Type B pancreatic cell (in vitro differentiated cells): ENCODE measurements at regions not wholly inside any gene's neighbourhood (a gene's known extent, or its start where the extent isn't known, plus 50 kb on each side); places are given as distances from the start of the nearest gene placed in this dataset.

Experiments
- DNase-seq: peaks from one replicate; pipeline ENCODE4 v3.0.0; 2021; ENCODE audit warnings: mixed read lengths; ENCODE audit not compliant: unreplicated experiment; ENCODE audit errors: extremely low spot score
- H3K27ac Mint-ChIP-seq: 2 replicates; pipeline ENCODE4 v1.8.0; 2021; ENCODE audit warnings: mild to moderate bottlenecking, mixed read lengths
- H3K27me3 Mint-ChIP-seq: 2 replicates; pipeline ENCODE4 v1.8.0; 2021; ENCODE audit warnings: mixed read lengths
- H3K36me3 Mint-ChIP-seq: 2 replicates; pipeline ENCODE4 v1.8.0; 2021; ENCODE audit warnings: mixed read lengths
- H3K4me1 Mint-ChIP-seq: one replicate; pipeline ENCODE4 v1.8.0; 2021; ENCODE audit warnings: mixed read lengths; ENCODE audit not compliant: unreplicated experiment
- H3K4me3 Mint-ChIP-seq: 2 replicates; pipeline ENCODE4 v1.8.0; 2021; ENCODE audit warnings: mild to moderate bottlenecking, mixed read lengths
- H3K9me3 Mint-ChIP-seq: 2 replicates; pipeline ENCODE4 v1.8.0; 2021; ENCODE audit warnings: mixed read lengths
- CTCF ChIP-seq: fragments of 200-600 bp; sonication (generic); conservative IDR thresholded peaks from 2 replicates; pipeline ENCODE4 v1.5.0; 2021; ENCODE audit warnings: antibody characterized with exemption, mild to moderate bottlenecking

DNA sequence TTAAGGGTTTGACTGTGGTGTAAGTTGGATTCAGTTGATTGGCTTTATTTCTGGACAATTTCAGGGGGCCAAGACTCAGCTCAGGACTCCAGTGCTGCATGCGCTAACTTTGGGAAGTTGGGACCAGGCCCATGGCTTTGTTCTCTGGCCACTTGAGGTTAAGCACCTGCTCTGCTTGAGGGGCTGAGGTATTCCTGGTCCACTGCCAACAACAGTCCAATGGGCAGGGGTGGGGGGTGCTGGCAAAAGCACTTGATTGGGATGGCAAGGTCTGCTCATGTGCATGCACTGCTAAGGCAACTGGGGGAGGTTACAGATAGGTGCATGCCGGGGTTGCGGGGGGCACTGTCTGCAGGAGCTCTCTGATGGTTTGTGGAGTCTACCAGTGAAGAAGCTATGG, 52.6 kb upstream of the ASB17 start:
- H3K4me3 Mint-ChIP-seq, result no peak overlapping the region
- H3K9me3 Mint-ChIP-seq, result peaks cover 9% of the 10 kb centered on the region
- H3K27me3 Mint-ChIP-seq, result peaks cover 3% of the 10 kb centered on the region
- TF ChIP-seq CTCF, result no peak
- H3K4me1 Mint-ChIP-seq, result no peaks in the 10 kb centered on the region
- H3K27ac Mint-ChIP-seq, result no peak overlapping the region
- H3K36me3 Mint-ChIP-seq, result no peaks in the 10 kb centered on the region
- DNase-seq, result no peak

DNA sequence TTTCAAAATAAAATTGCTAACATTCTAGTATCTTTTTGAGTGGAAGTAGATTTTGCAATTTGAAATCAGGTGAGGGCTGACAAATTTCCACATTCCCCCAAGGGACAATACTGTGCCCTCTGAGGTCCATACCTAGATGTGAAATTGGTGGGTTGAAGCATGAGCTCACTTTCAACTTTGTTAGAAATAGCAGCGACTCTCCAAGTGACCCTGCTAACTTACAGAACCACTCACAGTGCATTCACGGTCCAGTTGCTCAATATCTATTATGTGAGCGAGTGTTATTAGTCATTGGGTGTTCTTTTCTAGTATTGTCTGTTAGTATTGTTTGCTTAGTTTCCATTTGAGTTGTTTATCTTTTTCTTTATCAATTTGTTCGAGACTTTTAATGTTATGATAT, 53.6 kb upstream of the ASB17 start:
- H3K27me3 Mint-ChIP-seq, result peaks cover 3% of the 10 kb centered on the region
- peaks cover 9% of the 10 kb centered on the region for H3K9me3 Mint-ChIP-seq
- no peaks in the 10 kb centered on the region for H3K4me1 Mint-ChIP-seq
- no peak overlapping the region for H3K4me3 Mint-ChIP-seq
- no peak for TF ChIP-seq CTCF
- no peak overlapping the region for H3K27ac Mint-ChIP-seq
- no peaks in the 10 kb centered on the region for H3K36me3 Mint-ChIP-seq
- DNase-seq, result no peak

DNA sequence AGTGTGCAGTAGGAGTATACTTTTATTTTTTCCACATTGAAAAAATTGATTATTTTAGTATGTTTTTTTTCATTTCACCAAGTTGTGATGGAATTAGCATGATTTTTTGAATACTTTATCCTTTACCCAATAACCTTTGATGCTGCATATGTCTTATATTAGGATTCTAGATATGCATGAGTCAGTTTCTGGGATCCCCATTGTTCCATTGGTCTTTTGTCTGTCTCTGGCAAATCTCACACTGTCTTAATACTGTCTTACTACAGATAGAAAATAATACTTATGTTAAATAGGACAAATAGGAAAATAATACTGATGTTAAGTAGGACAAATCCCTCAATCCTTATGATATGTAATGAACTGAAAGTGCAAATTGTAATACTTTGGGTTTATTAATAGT, 54.3 kb upstream of the ASB17 start:
- no peak overlapping the region for H3K27ac Mint-ChIP-seq
- no peak for TF ChIP-seq CTCF
- H3K36me3 Mint-ChIP-seq, result no peaks in the 10 kb centered on the region
- H3K4me1 Mint-ChIP-seq, result no peaks in the 10 kb centered on the region
- peaks cover 3% of the 10 kb centered on the region for H3K27me3 Mint-ChIP-seq
- H3K4me3 Mint-ChIP-seq, result no peak overlapping the region
- DNase-seq, result no peak
- peaks cover 9% of the 10 kb centered on the region for H3K9me3 Mint-ChIP-seq

DNA sequence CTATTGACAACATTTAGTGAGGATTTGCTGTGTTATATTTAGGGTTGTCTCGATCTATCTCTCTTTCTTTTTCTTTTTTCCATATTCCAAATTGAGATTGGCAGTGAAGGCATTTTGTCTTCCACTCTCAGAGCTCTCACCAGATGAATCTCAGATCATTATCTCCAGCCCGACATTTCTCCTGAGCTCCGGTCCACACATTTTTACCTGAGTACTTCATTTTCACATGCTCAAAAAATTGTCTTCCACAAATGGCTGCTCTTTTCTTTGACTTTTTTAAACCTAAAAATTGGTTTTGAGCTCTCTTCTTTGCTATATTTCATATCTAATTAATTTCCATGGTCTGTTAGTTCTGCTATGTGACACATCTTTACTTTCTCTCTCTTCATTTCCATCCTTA, 56.9 kb upstream of the ASB17 start:
- Mint-ChIP-seq H3K4me1 (no peaks in the 10 kb centered on the region), H3K36me3 (no peaks in the 10 kb centered on the region), H3K27ac (no peak overlapping the region), H3K27me3 (peaks cover 3% of the 10 kb centered on the region), H3K9me3 (peaks cover 6% of the 10 kb centered on the region), H3K4me3 (no peak overlapping the region)
- TF ChIP-seq CTCF, result no peak
- no peak for DNase-seq

- no peak for TF ChIP-seq CTCF
- no peak overlapping the region for H3K4me3 Mint-ChIP-seq
- DNase-seq, result no peak
- H3K4me1 Mint-ChIP-seq, result no peaks in the 10 kb centered on the region
- H3K36me3 Mint-ChIP-seq, result no peaks in the 10 kb centered on the region
- no peaks in the 10 kb centered on the region for H3K9me3 Mint-ChIP-seq
- H3K27ac Mint-ChIP-seq, result no peak overlapping the region
- H3K27me3 Mint-ChIP-seq, result peaks cover 3% of the 10 kb centered on the region
Observed at GRCh38 chr1:75990686-75991085, 58.5 kb upstream of the ASB17 start.

DNA sequence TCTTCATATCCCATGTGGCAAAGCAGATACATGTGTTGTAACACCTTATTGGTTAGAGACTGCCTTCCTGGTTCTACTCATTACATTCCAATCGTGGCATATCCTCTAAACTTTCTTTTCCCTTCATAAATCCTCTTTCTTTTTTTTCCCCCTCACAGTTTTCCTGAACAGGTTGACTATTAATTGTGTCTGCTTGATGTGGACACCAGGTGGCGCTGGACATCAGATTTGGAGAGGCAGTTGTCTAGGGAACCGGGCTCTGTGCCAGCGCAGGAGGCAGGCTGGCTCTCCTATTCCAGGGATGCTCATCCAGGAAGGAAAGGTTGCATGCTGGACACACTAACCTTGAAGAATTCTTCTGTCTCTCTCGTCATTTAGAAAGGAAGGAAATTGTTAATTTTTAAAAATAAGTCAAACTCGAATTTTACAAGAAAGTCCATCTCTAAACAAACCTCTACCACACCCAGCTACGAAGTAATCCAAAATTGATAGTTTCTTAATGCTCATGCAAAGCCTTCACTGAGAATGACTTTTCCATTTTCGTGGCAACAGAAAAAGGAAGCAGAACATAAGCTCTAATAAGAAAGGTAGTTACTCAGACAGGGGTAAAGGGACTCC, 59.4 kb upstream of the ASB17 start:
- Mint-ChIP-seq H3K4me1 (no peaks in the 10 kb centered on the region), H3K36me3 (no peaks in the 10 kb centered on the region), H3K27ac (no peak overlapping the region), H3K27me3 (peaks cover 3% of the 10 kb centered on the region), H3K4me3 (no peak overlapping the region), H3K9me3 (no peaks in the 10 kb centered on the region)
- TF ChIP-seq CTCF, result peak; percentile 91
- peak; percentile 81 for DNase-seq
